Left kidney (tissue), 1 donor: ENCODE measurements at regions not wholly inside any gene's neighbourhood (a gene's known extent, or its start where the extent isn't known, plus 50 kb on each side); places are given as distances from the start of the nearest gene placed in this dataset.

Experiments used
- DNase-seq: peaks from one replicate; pipeline ENCODE4 v3.0.0-alpha.2; 2013

DNA sequence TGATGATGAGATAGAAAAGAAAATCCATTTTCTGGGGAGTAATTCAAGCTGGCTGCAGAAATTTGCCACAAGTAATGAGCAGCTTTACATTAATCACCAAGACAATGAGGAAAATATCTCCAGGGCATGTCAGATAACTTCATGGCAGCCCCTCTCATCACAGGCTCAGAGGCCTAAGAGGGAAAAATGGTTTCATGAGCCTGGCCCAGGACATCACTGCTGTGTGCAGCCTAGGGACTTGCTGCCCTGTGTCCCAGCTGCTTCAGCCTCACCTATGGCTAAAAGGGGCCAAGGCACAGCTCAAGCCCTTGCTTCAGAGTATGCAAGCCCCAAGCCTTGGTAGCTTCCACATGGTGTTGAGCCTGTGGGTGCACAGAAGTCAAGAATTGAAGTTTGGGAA lies 161.7 kb downstream of the OPA1 start:
- no peak for DNase-seq

GRCh38 chr3:193756536-193756935 lies 163.5 kb downstream of the OPA1 start:
- no peak for DNase-seq

- no peak for DNase-seq
Measured at GRCh38 chr3:193757457-193757856, 164.4 kb downstream of the OPA1 start.

GRCh38 chr3:193761969-193762368 lies 169.0 kb downstream of the OPA1 start:
- DNase-seq, result no peak

GRCh38 chr3:193762657-193763056 lies 169.6 kb downstream of the OPA1 start:
- no peak for DNase-seq

GRCh38 chr3:193764959-193765358 lies 172.0 kb downstream of the OPA1 start:
- DNase-seq, result no peak

DNA sequence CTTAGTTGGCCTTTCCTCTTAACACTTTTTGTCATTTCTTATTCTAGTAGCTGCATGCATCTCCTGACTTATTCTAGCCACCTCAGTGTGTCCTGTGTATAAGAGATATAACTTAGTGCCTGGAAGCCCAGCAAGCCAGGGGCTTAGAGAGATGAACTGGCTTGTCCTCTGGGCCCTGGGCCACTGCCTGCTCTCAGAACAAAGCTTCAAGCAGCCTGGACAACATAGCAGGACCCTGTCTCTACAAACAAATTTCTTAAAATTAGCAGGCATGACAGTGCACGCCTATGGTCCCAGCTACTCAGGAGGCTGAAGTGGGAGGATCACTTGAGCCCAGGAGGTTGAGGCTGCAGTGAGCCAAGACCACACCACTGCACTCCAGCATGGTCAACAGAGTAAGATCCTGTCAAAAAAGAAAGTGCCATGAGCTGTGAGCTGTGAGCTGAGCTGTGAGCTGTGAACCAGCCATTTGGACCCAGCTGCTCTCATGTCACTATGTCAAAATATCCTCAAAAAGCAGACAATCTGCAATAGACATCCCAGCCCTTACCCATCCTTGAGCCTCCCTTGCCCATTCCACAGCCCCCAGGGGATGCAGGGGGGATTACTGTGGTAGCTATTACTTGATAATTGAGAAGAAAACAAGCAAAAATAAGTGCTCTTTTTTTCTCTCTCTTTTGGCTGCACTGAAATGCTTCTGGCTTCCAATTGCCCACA lies 174.5 kb downstream of the OPA1 start:
- DNase-seq, result no peak

- no peak for DNase-seq
Measured at GRCh38 chr3:193768070-193768394, 175.0 kb downstream of the OPA1 start.

DNA sequence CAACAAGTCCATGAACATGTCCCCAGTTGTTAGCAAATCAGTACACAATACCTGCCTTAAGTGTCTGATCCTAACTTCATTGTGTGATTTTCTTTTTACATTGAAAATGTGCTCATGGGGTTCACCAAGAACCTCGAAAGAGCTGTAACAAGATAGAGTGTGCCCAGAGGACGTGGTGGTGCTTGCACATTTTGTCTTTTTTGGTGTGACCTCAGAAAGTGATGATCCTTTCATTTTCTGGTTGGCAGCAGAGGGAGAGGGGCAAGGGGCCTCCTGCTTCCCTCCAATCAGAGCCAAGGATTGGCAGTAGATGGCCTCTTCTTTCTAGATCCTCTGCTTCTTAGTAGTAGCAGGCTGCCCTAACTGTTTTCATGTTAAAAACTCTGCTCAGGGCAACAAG lies 176.4 kb downstream of the OPA1 start:
- no peak for DNase-seq

DNA sequence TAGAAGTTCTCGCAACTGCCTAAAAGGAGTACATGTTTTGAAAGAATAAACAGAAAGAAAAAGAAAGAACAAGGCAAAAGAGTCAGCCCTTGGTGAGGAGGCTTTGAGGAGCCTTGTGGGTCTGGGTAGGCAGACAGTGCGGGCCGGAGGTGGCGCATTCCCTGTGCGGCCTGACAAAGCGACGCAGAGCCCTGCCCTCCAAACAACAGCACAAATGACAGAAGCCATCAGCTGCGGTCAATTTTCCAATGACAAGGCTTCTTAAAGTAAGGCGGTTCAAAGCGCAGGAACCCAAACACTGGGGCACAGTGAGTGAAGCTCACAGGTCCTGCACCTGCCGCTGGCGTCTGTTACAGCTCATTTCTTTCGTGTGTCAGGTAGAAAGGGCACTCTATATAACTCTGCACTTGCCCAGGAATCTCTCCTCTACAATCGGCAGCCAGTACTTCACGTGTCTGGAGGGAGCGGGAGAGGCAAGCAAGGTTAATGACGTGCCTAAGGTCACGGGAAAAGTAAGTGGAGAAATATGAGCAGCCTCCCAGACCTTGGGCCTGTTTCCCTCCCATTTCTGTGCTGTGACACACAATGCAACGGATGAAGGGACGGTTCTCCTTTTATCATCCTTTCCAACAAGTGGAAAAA lies 178.1 kb downstream of the OPA1 start:
- DNase-seq, result no peak

DNA sequence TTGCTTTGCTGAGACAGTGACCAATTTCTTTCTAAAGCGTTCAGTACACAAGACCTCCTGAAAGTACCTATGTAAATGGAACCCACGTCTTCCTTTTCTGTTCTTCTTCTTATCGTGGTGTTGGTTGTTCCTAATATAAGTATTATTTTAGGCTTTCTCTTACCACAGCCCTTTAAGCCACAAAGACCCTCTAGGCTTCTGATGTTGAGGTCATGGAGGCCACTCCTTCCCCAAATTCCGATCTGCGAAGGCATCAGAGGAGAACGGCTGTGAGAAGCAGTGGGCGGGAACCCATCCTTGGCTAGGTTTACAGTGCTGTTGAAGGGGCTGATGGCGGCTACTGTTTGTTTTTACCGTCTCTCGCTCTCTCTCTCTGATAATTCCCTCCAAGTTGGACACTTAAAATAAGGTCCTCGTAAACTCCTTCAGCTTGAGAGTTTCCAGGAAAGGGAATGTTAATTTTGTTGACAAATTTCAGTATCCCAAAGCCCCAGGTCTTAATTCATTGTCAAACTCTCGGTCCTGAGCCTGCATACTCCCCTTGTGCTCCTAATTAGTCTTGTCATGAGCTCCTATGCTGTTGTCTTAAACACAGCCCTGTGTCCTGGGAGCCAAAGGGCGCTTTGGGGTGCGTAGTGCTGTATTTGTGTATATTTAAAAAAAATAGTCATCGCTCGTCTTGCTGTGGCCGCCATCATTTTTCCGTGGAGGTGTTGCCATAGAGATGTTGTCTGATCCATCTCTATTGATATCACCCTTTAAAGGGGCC lies 178.8 kb downstream of the OPA1 start:
- DNase-seq, result no peak

DNA sequence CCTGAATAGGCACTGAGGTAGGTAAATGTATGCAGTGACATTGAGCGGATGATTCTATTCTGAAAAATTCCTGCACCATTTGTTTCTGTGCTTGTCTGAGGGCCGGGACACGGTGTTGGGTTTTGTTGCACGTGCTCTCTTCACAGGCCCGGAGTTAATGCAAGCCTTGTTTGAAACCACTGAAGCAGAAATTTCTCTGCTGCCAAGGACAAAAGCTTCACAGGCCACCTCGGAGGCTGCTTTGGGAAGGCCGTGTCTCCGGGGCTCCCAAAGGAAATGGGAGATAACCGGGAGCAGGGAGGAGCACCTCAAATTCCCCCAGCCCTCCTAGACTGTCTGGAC lies 179.4 kb downstream of the OPA1 start:
- no peak for DNase-seq

GRCh38 chr3:193773266-193774220 lies 180.5 kb downstream of the OPA1 start:
- no peak for DNase-seq

DNA sequence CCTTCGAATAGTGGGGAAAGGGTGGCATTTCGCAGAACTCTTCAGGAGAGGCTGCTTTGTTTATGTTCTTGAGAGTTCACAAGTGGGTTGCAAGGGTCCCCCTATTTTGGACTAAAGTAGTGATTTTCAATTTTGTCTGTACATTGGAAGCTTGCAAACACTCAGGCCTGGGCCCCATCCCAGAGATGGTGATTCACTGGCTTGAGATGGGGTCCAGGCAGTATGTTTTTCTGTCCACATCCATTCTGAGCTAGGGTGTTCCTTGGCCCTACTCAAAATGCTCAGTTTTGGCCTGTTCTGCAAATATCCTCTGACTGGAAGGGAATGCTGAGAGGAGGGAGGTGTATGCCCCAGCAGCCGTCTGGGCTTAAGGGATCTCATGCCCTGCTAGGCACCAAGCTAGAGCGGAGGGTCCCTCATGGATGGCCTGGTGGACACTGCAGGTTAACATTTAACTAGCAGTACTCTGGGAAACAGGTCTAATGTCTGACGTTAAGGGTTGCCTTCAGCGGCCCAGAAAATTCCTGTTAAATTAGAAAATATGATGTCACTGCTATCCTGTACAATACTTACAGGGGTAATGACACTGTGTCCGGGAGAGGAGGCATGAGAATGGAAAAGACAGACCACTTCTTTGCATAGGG lies 181.4 kb downstream of the OPA1 start:
- DNase-seq, result no peak

- no peak for DNase-seq
Measured at GRCh38 chr3:193774916-193775285, 181.9 kb downstream of the OPA1 start.

- no peak for DNase-seq
Measured at GRCh38 chr3:193775421-193776077, 182.5 kb downstream of the OPA1 start.

- DNase-seq, result no peak
Measured at GRCh38 chr3:193776626-193777358, 183.8 kb downstream of the OPA1 start.

- no peak for DNase-seq
Measured at GRCh38 chr3:193777524-193777923, 184.5 kb downstream of the OPA1 start.

GRCh38 chr3:193778676-193779075 lies 185.7 kb downstream of the OPA1 start:
- no peak for DNase-seq

DNA sequence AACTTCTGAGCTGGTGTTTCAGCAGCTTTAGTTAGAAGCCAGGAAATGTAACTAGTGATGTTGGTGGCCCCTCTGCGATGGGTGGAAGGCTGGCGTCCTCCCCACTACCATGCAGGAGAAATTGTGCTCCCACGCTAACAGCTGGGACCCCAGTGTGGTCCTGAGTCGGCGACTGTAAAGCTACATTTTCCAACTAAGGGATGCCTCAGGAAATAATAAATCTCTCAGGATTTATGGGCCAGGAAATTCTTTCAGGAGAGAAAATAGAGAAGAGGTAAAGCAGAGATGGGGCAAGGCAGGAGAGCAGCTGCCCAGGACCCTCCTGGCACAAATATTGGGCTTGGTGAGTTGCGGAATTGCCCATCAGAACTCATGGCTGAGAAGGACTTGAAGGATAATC lies 186.9 kb downstream of the OPA1 start:
- DNase-seq, result no peak

DNA sequence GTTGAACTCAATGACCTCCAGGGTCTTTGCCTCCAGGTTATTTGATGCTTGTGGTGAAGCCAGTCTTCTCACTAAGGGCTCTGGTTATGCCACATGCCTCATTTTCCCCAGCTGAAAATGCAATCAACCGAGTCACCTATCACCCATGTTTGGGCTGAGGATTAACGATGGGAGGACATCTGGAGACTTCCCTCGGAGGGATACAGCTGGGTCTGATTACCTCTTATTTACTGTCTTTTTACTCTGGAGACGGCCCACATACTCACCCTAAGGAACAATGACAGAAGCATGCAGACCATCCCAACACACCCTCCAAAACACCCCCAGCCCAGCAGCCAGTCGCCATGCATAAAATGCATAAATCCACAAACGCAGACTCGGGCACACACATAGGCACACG lies 187.4 kb downstream of the OPA1 start:
- DNase-seq, result no peak
